SK-N-SH treated with all-trans-retinoic acid at 6 μM for 48 hours (cell line): ENCODE measurements at regions not wholly inside any gene's neighbourhood (a gene's known extent, or its start where the extent isn't known, plus 50 kb on each side); places are given as distances from the start of the nearest gene placed in this dataset.

Experiments used
- ATAC-seq: fragments of 200-7000 bp; cut with Tn5 transposase; 3 replicates; pipeline ENCODE4 v1.9.1; 2020; ENCODE audit warnings: mild to moderate bottlenecking, moderate library complexity
- ARNTL ChIP-seq: fragments of 450-650 bp; formaldehyde crosslinking; IDR thresholded peaks from 2 replicates; pipeline ENCODE4 v1.5.0; 2020; ENCODE audit warnings: low read depth, mild to moderate bottlenecking, moderate library complexity, borderline replicate concordance
- BACH2 ChIP-seq: fragments of 250-450 bp; sonication (Bioruptor Pico); IDR thresholded peaks from 2 replicates; pipeline ENCODE4 v1.9.0; 2021; ENCODE audit warnings: mild to moderate bottlenecking, borderline replicate concordance
- CREB5 ChIP-seq: fragments of 250-450 bp; sonication (Bioruptor Pico); IDR thresholded peaks from 2 replicates; pipeline ENCODE4 v1.5.1; 2020; ENCODE audit warnings: low read depth, mild to moderate bottlenecking, moderate library complexity
- CSDC2 ChIP-seq: fragments of 250-450 bp; sonication (Bioruptor Pico); IDR thresholded peaks from 2 replicates; pipeline ENCODE4 v1.5.0; 2020; ENCODE audit warnings: mild to moderate bottlenecking, moderate library complexity
- CSRNP3 ChIP-seq: fragments of 250-450 bp; sonication (Bioruptor Pico); IDR thresholded peaks from 2 replicates; pipeline ENCODE4 v1.5.1; 2021; ENCODE audit warnings: mild to moderate bottlenecking, moderate library complexity
- ESRRG ChIP-seq: fragments of 250-450 bp; sonication (Bioruptor Pico); IDR thresholded peaks from 2 replicates; pipeline ENCODE4 v1.6.1; 2021; ENCODE audit warnings: mild to moderate bottlenecking
- GLIS3 ChIP-seq: fragments of 250-450 bp; sonication (Bioruptor Pico); IDR thresholded peaks from 2 replicates; pipeline ENCODE4 v1.5.0; 2020; ENCODE audit warnings: mild to moderate bottlenecking, moderate library complexity
- ISL1 ChIP-seq: fragments of 250-450 bp; sonication (Bioruptor Pico); IDR thresholded peaks from 2 replicates; pipeline ENCODE4 v2.1.2; 2022; ENCODE audit warnings: mild to moderate bottlenecking, moderate library complexity
- OSR1 ChIP-seq: fragments of 250-450 bp; sonication (Bioruptor Pico); IDR thresholded peaks from 2 replicates; pipeline ENCODE4 v1.8.0; 2022; ENCODE audit warnings: moderate library complexity, mild to moderate bottlenecking, inconsistent platforms
- PATZ1 ChIP-seq: fragments of 250-450 bp; sonication (Bioruptor Pico); IDR thresholded peaks from 2 replicates; pipeline ENCODE4 v1.8.0; 2020; ENCODE audit warnings: mild to moderate bottlenecking, moderate library complexity, borderline replicate concordance
- POU6F1 ChIP-seq: fragments of 250-450 bp; sonication (Bioruptor Pico); IDR thresholded peaks from 2 replicates; pipeline ENCODE4 v1.8.0; 2021; ENCODE audit warnings: low read depth, mild to moderate bottlenecking, moderate library complexity, borderline replicate concordance
- PPARA ChIP-seq: fragments of 250-450 bp; sonication (Bioruptor Pico); IDR thresholded peaks from 2 replicates; pipeline ENCODE4 v1.5.0; 2020; ENCODE audit warnings: mild to moderate bottlenecking, borderline replicate concordance
- RARB ChIP-seq: fragments of 250-450 bp; sonication (Bioruptor Pico); IDR thresholded peaks from 2 replicates; pipeline ENCODE4 v1.8.0; 2021; ENCODE audit warnings: mild to moderate bottlenecking, moderate library complexity
- TCF4 ChIP-seq: fragments of 250-450 bp; sonication (Bioruptor Pico); IDR thresholded peaks from 2 replicates; pipeline ENCODE4 v1.8.0; 2021; ENCODE audit warnings: mild to moderate bottlenecking, moderate library complexity, borderline replicate concordance
- TOX ChIP-seq: fragments of 250-450 bp; sonication (Bioruptor Pico); IDR thresholded peaks from 2 replicates; pipeline ENCODE4 v1.8.0; 2021; ENCODE audit warnings: mild to moderate bottlenecking, moderate library complexity, borderline replicate concordance
- TSHZ2 ChIP-seq: fragments of 250-450 bp; sonication (Bioruptor Pico); IDR thresholded peaks from 2 replicates; pipeline ENCODE4 v1.5.0; 2020; ENCODE audit warnings: mild to moderate bottlenecking, moderate library complexity
- ZC3H10 ChIP-seq: fragments of 250-450 bp; sonication (Bioruptor Pico); IDR thresholded peaks from 2 replicates; pipeline ENCODE4 v1.5.1; 2021; ENCODE audit warnings: mild to moderate bottlenecking, moderate library complexity
- ZFP3 ChIP-seq: fragments of 250-450 bp; sonication (Bioruptor Pico); IDR thresholded peaks from 2 replicates; pipeline ENCODE4 v1.5.0; 2020; ENCODE audit warnings: mild to moderate bottlenecking, moderate library complexity
- ZFP30 ChIP-seq: fragments of 450-650 bp; formaldehyde crosslinking; IDR thresholded peaks from 2 replicates; pipeline ENCODE4 v1.5.0; 2022; ENCODE audit warnings: mild to moderate bottlenecking, moderate library complexity
- ZNF565 ChIP-seq: fragments of 450-650 bp; formaldehyde crosslinking; conservative IDR thresholded peaks from 2 replicates; pipeline ENCODE4 v1.5.0; 2020; ENCODE audit warnings: low read depth, mild to moderate bottlenecking, moderate library complexity
- ZNF70 ChIP-seq: fragments of 450-650 bp; formaldehyde crosslinking; IDR thresholded peaks from 2 replicates; pipeline ENCODE4 v1.5.0; 2020; ENCODE audit warnings: mild to moderate bottlenecking, moderate library complexity
- ZNF8 ChIP-seq: fragments of 450-650 bp; formaldehyde crosslinking; IDR thresholded peaks from 2 replicates; pipeline ENCODE4 v1.5.0; 2020; ENCODE audit warnings: mild to moderate bottlenecking, moderate library complexity

- TF ChIP-seq PPARA (no peak), TCF4 (CRISPR knock-in tag) (no peak), BACH2 (no peak), TSHZ2 (no peak), OSR1 (CRISPR knock-in tag) (no peak), ZNF565 (CRISPR knock-in tag) (no peak), ESRRG (CRISPR knock-in tag) (no peak), CSRNP3 (no peak), ZFP30 (CRISPR knock-in tag) (no peak), ZNF8 (no peak), ZC3H10 (CRISPR knock-in tag) (no peak), GLIS3 (CRISPR knock-in tag) (no peak), TOX (CRISPR knock-in tag) (no peak), PATZ1 (no peak), CSDC2 (CRISPR knock-in tag) (no peak), ZNF70 (CRISPR knock-in tag) (no peak), ISL1 (CRISPR knock-in tag) (no peak)
- no peak for ATAC-seq
These were observed 941.5 kb downstream of the CDH11 start for GRCh38 chr16:64180136-64180900.

GRCh38 chr16:64174327-64174726 lies 947.5 kb downstream of the CDH11 start:
- ATAC-seq, result no peak
- no peak for TF ChIP-seq ZFP3 (CRISPR knock-in tag)
- TF ChIP-seq CSDC2 (CRISPR knock-in tag), result no peak
- TF ChIP-seq ZFP30 (CRISPR knock-in tag), result no peak
- TF ChIP-seq CREB5 (CRISPR knock-in tag), result no peak
- TF ChIP-seq POU6F1 (CRISPR knock-in tag), result no peak
- TF ChIP-seq PATZ1, result no peak
- TF ChIP-seq GLIS3 (CRISPR knock-in tag), result no peak
- TF ChIP-seq BACH2, result no peak
- no peak for TF ChIP-seq OSR1 (CRISPR knock-in tag)
- TF ChIP-seq TOX (CRISPR knock-in tag), result no peak
- no peak for TF ChIP-seq RARB
- TF ChIP-seq ZNF565 (CRISPR knock-in tag), result no peak
- no peak for TF ChIP-seq ZC3H10 (CRISPR knock-in tag)
- no peak for TF ChIP-seq ESRRG (CRISPR knock-in tag)
- TF ChIP-seq ZNF70 (CRISPR knock-in tag), result no peak
- no peak for TF ChIP-seq ZNF8
- no peak for TF ChIP-seq TCF4 (CRISPR knock-in tag)
- TF ChIP-seq ARNTL (CRISPR knock-in tag), result no peak
